ENCODE measurements at regions not wholly inside any gene's neighbourhood (a gene's known extent, or its start where the extent isn't known, plus 50 kb on each side); places are given as distances from the start of the nearest gene placed in this dataset.

- no peaks in the 10 kb centered on the region for H3K9me3 ChIP-seq
- H3K4me1 ChIP-seq = peaks cover 0 to 36% (median 21%) of the 10 kb centered on the region in 4 donors
- no peak for DNase-seq
- no peak overlapping the region for H3K4me3 ChIP-seq
- intact Hi-C loops (cut with DNase I) = no loop called here
- no peaks in the 10 kb centered on the region for H3K27me3 ChIP-seq
- H3K36me3 ChIP-seq = no peaks in the 10 kb centered on the region
- WGBS, 2 donors = 74 to 91% methylated on average over 7 of the region's 7 CpGs
- TF ChIP-seq CTCF (IDR thresholded peaks at IDR 0.05) (no peak), EP300 (IDR thresholded peaks at IDR 0.05) (no peak), POLR2A (IDR thresholded peaks at IDR 0.05) (no peak), POLR2AphosphoS5 (IDR thresholded peaks at IDR 0.05) (no peak)
- H3K27ac ChIP-seq = no peak overlapping the region
Observed at GRCh38 chr7:25638590-25639244, 410.4 kb upstream of the NPVF start.

- intact Hi-C loops (cut with DNase I) = no loop called here
- WGBS, 2 donors = 90 to 92% methylated on average over 3 of the region's 3 CpGs
- H3K36me3 ChIP-seq = no peaks in the 10 kb centered on the region
- TF ChIP-seq CTCF (IDR thresholded peaks at IDR 0.05) (no peak), POLR2AphosphoS5 (IDR thresholded peaks at IDR 0.05) (no peak), EP300 (IDR thresholded peaks at IDR 0.05) (no peak), POLR2A (IDR thresholded peaks at IDR 0.05) (no peak)
- H3K9me3 ChIP-seq = no peaks in the 10 kb centered on the region
- H3K4me3 ChIP-seq = no peak overlapping the region
- DNase-seq = no peak
- H3K27me3 ChIP-seq = no peaks in the 10 kb centered on the region
- H3K27ac ChIP-seq = no peak overlapping the region
- H3K4me1 ChIP-seq = peaks cover 0 to 14% (median 4%) of the 10 kb centered on the region in 4 donors
Observed at GRCh38 chr7:25642849-25643248, 414.6 kb upstream of the NPVF start.

GRCh38 chr7:25643286-25643685 lies 415.0 kb upstream of the NPVF start:
- Histone ChIP-seq H3K27ac (no peak overlapping the region), H3K4me1 (peaks cover 0 to 10% (median 2%) of the 10 kb centered on the region in 4 donors), H3K9me3 (no peaks in the 10 kb centered on the region), H3K36me3 (no peaks in the 10 kb centered on the region), H3K27me3 (no peaks in the 10 kb centered on the region), H3K4me3 (no peak overlapping the region)
- TF ChIP-seq EP300 (IDR thresholded peaks at IDR 0.05) = no peak
- TF ChIP-seq POLR2A (IDR thresholded peaks at IDR 0.05) = no peak
- no peak for TF ChIP-seq POLR2AphosphoS5 (IDR thresholded peaks at IDR 0.05)
- no peak for TF ChIP-seq CTCF (IDR thresholded peaks at IDR 0.05)
- DNase-seq = no peak
- intact Hi-C loops (cut with DNase I) = no loop called here
- 91 to 92% methylated on average over 5 of the region's 5 CpGs for WGBS, 2 donors

- DNase-seq = no peak
- Histone ChIP-seq H3K36me3 (no peaks in the 10 kb centered on the region), H3K4me1 (peaks cover 0 to 6% (median 0%) of the 10 kb centered on the region in 4 donors), H3K4me3 (no peak overlapping the region), H3K27ac (no peak overlapping the region), H3K9me3 (no peaks in the 10 kb centered on the region), H3K27me3 (no peaks in the 10 kb centered on the region)
- TF ChIP-seq CTCF (IDR thresholded peaks at IDR 0.05) = no peak
- TF ChIP-seq POLR2AphosphoS5 (IDR thresholded peaks at IDR 0.05) = no peak
- intact Hi-C loops (cut with DNase I) = no loop called here
- 79 to 94% methylated on average over 7 of the region's 7 CpGs for WGBS, 2 donors
Observed at GRCh38 chr7:25643770-25644394, 415.6 kb upstream of the NPVF start.

Measured in sigmoid colon (tissue), 6 donors.